ENCODE measurements at regions not wholly inside any gene's neighbourhood (a gene's known extent, or its start where the extent isn't known, plus 50 kb on each side); places are given as distances from the start of the nearest gene placed in this dataset.
A peak's percentile ranks its signal among the peaks of the same experiment; 100 is the strongest.

- Histone ChIP-seq H3K27me3 (ENCODE audit: control insufficient read depth in 2 of 2, insufficient read depth in 2 of 2, low read length in 2 of 2) (peaks cover 0 to 5% of the 10 kb centered on the region in 2 experiments), H3K9me1 (replicated peaks; ENCODE audit: control insufficient read depth, extremely low read depth, insufficient read depth, low read length) (no peaks in the 10 kb centered on the region), H3K9me3 (replicated peaks; ENCODE audit: control insufficient read depth, insufficient read depth, low read length) (no peaks in the 10 kb centered on the region), H3K36me3 (ENCODE audit: control insufficient read depth in 2 of 2, extremely low read depth in 1 of 2, insufficient read depth in 2 of 2, low read length in 2 of 2) (no peaks in the 10 kb centered on the region), H3K79me2 (ENCODE audit: control insufficient read depth, insufficient read depth, low read length) (no peaks in the 10 kb centered on the region), H3K4me3 (replicated peaks in 1 of 3; ENCODE audit: insufficient read depth in 1 of 3, low read depth in 1 of 3, low read length in 3 of 3) (no peak overlapping the region), H3K9ac (replicated peaks; ENCODE audit: extremely low read depth, insufficient read depth, low read length) (no peak overlapping the region), H3K27ac (ENCODE audit: insufficient read depth, low read depth, low read length) (no peak overlapping the region), H2AFZ (ENCODE audit: low read depth, low read length) (no peak overlapping the region), H3K4me1 (ENCODE audit: control insufficient read depth, extremely low read depth, insufficient read depth, low read length) (no peaks in the 10 kb centered on the region), H3K4me2 (ENCODE audit: insufficient read depth, low read length) (no peak overlapping the region), H4K20me1 (replicated peaks; ENCODE audit: control insufficient read depth, extremely low read depth, insufficient read depth, low read length) (no peaks in the 10 kb centered on the region)
- POLR2A ChIA-PET: no interaction called here
- no peak for FAIRE-seq
- BruUV-seq (replicated peaks): no TSS peak
- intact Hi-C loops (cut with micrococcal nuclease): loop anchor here (10.0 kb wide), 1 partner anchor 421 kb away; no protein-coding TSS in a partner anchor
- DNase-seq (ENCODE audit: low read depth, low spot score): no peak
- dilution Hi-C loops (cut with MboI; ENCODE audit: extremely low pct_ligation_motif_present, low sequenced_read_pairs): no loop called here
- TF ChIP-seq POLR2AphosphoS5 (IDR thresholded peaks at IDR 0.05; ENCODE audit: insufficient read depth, low read depth, low read length) (no peak), GATA2 (IDR thresholded peaks at IDR 0.05; ENCODE audit: insufficient read depth, insufficient read length, low read depth, low read length) (no peak)
- TF ChIP-seq, protein P1, sequence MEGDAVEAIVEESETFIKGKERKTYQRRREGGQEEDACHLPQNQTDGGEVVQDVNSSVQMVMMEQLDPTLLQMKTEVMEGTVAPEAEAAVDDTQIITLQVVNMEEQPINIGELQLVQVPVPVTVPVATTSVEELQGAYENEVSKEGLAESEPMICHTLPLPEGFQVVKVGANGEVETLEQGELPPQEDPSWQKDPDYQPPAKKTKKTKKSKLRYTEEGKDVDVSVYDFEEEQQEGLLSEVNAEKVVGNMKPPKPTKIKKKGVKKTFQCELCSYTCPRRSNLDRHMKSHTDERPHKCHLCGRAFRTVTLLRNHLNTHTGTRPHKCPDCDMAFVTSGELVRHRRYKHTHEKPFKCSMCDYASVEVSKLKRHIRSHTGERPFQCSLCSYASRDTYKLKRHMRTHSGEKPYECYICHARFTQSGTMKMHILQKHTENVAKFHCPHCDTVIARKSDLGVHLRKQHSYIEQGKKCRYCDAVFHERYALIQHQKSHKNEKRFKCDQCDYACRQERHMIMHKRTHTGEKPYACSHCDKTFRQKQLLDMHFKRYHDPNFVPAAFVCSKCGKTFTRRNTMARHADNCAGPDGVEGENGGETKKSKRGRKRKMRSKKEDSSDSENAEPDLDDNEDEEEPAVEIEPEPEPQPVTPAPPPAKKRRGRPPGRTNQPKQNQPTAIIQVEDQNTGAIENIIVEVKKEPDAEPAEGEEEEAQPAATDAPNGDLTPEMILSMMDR (IDR thresholded peaks at IDR 0.05; ENCODE audit: extremely low read depth in 1 of 2, insufficient read depth in 1 of 2, low read depth in 1 of 2, low read length in 2 of 2): no peak
- CTCF ChIA-PET: interaction anchor here (1.0 kb wide), 2 partner anchors 8 to 15 kb away, joined by 3 to 4 read pairs; no protein-coding TSS in a partner anchor
Observed at GRCh38 chr7:133135451-133135850, 53.6 kb upstream of the CHCHD3 start.

DNA sequence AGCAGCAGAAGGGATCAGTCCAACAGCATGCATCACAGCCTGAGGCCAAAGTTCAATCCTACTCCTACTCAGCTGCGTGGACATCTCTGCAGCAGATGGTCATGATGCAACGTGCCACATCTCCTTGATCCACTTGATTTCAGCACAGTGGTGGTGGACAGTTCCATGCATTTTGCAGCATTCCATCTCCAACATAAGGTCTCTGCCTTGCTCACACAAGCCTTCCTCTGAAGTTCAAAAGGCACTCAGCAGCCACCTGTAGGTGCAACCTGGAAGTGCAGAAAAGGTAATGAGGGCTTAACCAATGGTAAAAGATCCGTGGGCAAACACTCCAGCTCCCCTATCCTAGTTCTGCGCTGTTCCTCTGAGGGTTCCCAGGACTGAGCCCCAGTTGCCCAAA, 57.5 kb upstream of the CHCHD3 start:
- ChIA-PET POLR2A (no interaction called here), CTCF (interaction anchor here (1.3 kb wide), 2 partner anchors 295 to 429 kb away, joined by 3 to 5 read pairs; no protein-coding TSS in a partner anchor)
- Histone ChIP-seq H2AFZ (ENCODE audit: low read depth, low read length) (no peak overlapping the region), H3K9ac (replicated peaks; ENCODE audit: extremely low read depth, insufficient read depth, low read length) (no peak overlapping the region), H3K9me1 (replicated peaks; ENCODE audit: control insufficient read depth, extremely low read depth, insufficient read depth, low read length) (no peaks in the 10 kb centered on the region), H3K9me3 (replicated peaks; ENCODE audit: control insufficient read depth, insufficient read depth, low read length) (no peaks in the 10 kb centered on the region), H3K4me3 (replicated peaks in 1 of 3; ENCODE audit: insufficient read depth in 1 of 3, low read depth in 1 of 3, low read length in 3 of 3) (no peak overlapping the region), H3K27ac (ENCODE audit: insufficient read depth, low read depth, low read length) (no peak overlapping the region), H3K36me3 (ENCODE audit: control insufficient read depth in 2 of 2, extremely low read depth in 1 of 2, insufficient read depth in 2 of 2, low read length in 2 of 2) (no peaks in the 10 kb centered on the region), H3K4me2 (ENCODE audit: insufficient read depth, low read length) (no peak overlapping the region), H3K4me1 (ENCODE audit: control insufficient read depth, extremely low read depth, insufficient read depth, low read length) (no peaks in the 10 kb centered on the region), H4K20me1 (replicated peaks; ENCODE audit: control insufficient read depth, extremely low read depth, insufficient read depth, low read length) (no peaks in the 10 kb centered on the region), H3K27me3 (ENCODE audit: control insufficient read depth in 2 of 2, insufficient read depth in 2 of 2, low read length in 2 of 2) (peaks cover 0 to 1% of the 10 kb centered on the region in 2 experiments), H3K79me2 (ENCODE audit: control insufficient read depth, insufficient read depth, low read length) (no peaks in the 10 kb centered on the region)
- peak; percentile 56 for FAIRE-seq
- BruUV-seq (replicated peaks): no TSS peak
- peak; percentile 32 for DNase-seq (ENCODE audit: low read depth, low spot score)
- TF ChIP-seq POLR2A (IDR thresholded peaks at IDR 0.05; ENCODE audit: low read depth, low read length) (no peak), JUN (IDR thresholded peaks at IDR 0.05; ENCODE audit: borderline replicate concordance, insufficient read depth, insufficient read length, low read depth) (no peak), GATA2 (IDR thresholded peaks at IDR 0.05; ENCODE audit: insufficient read depth, insufficient read length, low read depth, low read length) (no peak), FOS (IDR thresholded peaks at IDR 0.05; ENCODE audit: borderline replicate concordance, insufficient read depth, low read length) (no peak), MYC (IDR thresholded peaks at IDR 0.05; ENCODE audit: low read depth, low read length) (no peak), MAX (IDR thresholded peaks at IDR 0.05; ENCODE audit: insufficient read depth, insufficient read length) (no peak), EZH2 (IDR thresholded peaks at IDR 0.05; ENCODE audit: borderline replicate concordance, low read depth, low read length, severe bottlenecking) (no peak)
- TF ChIP-seq, protein P1 (IDR thresholded peaks at IDR 0.05; ENCODE audit: extremely low read depth in 1 of 2, insufficient read depth in 1 of 2, low read depth in 1 of 2, low read length in 2 of 2): peak; percentile 15 to 37
- intact Hi-C loops (cut with micrococcal nuclease) (loop anchor here (10.0 kb wide), 1 partner anchor 425 kb away; no protein-coding TSS in a partner anchor), dilution Hi-C loops (cut with MboI; ENCODE audit: extremely low pct_ligation_motif_present, low sequenced_read_pairs) (no loop called here)
